AG09319 (cell line): ENCODE measurements at regions not wholly inside any gene's neighbourhood (a gene's known extent, or its start where the extent isn't known, plus 50 kb on each side); places are given as distances from the start of the nearest gene placed in this dataset.
"Not testable (repeated sequence)": the region's sequence is repeated elsewhere in the genome, so short reads cannot be mapped to it uniquely, and the experiment has no call there.

Source experiments
- DNase-seq: peaks from one replicate; pipeline ENCODE4 v3.0.0-alpha.2; 2010; ENCODE audit warnings: low read depth; ENCODE audit errors: extremely low read depth
- TF ChIP-seq, protein P1 (sequence below): IDR thresholded peaks from 2 replicates; pipeline ENCODE4 v1.5.1; 2011; ENCODE audit warnings: low read depth, mild to moderate bottlenecking, inconsistent platforms, low read length, moderate library complexity

DNA sequence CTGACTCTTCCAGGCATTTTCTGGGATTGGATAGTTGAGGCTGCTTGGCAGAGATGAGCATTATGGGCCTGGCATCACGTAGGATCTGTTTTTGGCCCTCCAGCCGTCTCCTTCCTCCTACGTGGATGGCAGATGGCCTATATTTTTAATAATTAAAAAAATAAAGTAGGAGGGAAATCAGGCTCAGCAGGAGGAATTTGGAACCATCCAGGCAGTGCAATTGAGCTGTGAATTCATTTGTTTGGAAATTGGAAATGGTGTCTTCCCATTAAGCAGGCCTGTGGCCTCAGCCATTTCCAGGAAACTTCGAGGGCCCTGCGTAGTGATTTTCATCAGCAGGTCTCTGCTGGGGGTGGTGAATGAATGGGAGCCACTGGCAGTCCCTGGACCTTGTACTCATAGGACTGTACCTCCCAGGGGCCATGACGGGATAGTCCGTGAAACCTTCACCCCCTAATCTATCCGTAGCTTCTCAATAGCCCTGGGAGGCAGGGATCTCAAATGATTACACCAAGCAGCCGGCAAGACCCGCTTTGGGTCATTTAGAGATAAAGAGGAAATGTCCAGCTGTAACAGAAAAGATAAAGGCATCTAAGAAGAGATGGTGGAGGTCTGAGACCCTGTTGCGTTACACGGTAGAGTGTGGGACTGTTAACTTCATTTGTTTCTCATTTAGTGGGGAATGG, 73.1 kb upstream of the TNP1 start:
- DNase-seq: no peak
- TF ChIP-seq, protein P1, sequence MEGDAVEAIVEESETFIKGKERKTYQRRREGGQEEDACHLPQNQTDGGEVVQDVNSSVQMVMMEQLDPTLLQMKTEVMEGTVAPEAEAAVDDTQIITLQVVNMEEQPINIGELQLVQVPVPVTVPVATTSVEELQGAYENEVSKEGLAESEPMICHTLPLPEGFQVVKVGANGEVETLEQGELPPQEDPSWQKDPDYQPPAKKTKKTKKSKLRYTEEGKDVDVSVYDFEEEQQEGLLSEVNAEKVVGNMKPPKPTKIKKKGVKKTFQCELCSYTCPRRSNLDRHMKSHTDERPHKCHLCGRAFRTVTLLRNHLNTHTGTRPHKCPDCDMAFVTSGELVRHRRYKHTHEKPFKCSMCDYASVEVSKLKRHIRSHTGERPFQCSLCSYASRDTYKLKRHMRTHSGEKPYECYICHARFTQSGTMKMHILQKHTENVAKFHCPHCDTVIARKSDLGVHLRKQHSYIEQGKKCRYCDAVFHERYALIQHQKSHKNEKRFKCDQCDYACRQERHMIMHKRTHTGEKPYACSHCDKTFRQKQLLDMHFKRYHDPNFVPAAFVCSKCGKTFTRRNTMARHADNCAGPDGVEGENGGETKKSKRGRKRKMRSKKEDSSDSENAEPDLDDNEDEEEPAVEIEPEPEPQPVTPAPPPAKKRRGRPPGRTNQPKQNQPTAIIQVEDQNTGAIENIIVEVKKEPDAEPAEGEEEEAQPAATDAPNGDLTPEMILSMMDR: no peak

GRCh38 chr2:216932113-216932862, 72.4 kb upstream of the TNP1 start:
- DNase-seq: no peak
- TF ChIP-seq, protein P1: no peak

DNA sequence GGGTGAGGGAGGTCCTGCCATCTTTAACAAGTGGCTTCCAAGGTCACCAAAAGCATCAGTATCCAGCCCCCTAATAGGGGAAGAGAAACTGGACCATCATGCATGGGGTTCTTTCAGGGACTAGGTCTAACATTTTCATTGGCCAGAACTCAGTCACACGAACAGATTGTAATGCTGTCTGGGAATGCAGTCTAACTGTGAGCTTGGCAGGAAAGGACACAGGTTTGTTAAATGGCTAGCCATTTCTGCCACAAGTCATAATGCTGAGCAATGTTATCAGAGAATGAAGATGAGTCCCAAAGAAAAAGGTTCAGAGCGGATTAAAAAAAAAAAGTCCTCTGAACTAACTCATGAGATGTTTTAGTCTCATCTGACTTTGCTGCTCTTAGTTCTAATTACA, 70.9 kb upstream of the TNP1 start:
- TF ChIP-seq, protein P1: no peak
- DNase-seq: no peak

DNA sequence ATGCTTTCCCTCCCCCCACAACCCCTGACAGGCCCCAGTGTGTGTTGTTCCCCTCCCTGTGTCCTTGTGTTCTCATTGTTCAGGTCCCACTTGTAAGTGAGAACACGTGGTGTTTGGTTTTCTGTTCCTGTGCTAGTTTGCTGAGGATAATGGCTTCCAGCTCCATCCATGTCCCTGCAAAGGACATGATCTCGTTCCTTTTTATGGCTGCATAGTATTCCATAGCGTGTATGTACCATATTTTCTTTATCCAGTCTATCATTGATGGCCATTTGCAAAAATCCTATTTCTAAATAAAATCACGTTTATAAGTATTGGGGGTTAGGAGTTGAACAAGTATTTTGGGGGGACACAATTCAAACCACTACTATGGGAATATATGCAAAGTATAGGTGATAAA, 69.5 kb upstream of the TNP1 start:
- not testable (repeated sequence) for DNase-seq

- TF ChIP-seq, protein P1: no peak
- no peak for DNase-seq
Measured at GRCh38 chr2:216927163-216927562, 67.3 kb upstream of the TNP1 start.

DNA sequence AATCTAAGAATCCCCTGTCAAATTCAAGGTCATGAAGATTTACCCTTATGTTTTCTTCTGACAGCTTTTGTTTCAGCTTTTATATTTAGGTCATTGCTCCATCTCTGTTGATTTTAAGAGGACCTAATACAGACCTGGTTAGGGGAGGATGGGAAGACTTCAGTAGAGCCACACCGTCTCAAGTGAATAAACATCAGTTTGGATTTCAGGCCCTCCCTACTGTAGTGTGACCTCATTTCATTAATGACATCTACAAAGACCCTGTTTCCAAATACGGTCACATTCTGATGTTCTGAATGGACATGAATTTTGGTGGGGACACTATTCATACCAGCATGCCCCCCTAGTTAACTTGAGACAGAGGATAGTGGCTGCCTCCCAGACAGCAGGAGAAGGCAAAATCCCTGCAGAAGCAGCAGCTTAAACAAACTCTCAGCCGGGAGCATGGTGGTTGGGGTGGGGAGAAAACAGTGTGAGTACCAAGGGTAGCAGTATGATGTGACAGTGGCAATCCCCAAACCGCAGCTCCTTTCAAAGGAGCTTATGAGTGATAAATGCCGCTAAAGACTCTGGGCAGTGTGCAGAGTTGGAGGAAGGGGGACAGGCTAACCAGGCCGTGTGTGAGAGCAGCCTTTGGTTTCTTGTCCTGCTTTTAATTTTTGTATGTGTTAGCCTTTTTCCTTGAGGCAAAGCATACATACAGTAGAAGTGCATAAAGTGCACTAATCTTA, 65.9 kb upstream of the TNP1 start:
- TF ChIP-seq, protein P1: no peak
- DNase-seq: no peak

DNA sequence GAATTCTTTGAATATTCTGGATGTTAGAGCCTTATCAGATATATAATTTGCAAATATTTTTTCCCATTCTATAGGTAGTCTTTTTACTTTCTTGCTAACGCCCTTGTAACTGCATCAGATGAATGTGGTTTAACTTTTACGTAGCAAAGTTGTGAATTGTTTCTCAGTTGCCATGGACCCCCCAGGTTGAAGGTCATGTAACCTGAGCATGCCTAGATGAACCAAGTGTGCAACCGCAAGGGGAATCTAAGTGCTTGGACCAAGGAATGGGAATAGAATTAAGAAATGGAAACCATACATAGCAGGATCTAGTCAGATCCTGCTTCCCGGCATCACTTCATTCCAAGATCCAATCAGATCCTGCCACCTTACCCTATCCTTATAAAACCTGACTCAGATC, 65.1 kb upstream of the TNP1 start:
- TF ChIP-seq, protein P1: no peak

More for the DNA sequence above, 65.1 kb upstream of the TNP1 start:
- DNase-seq: no peak
